NCI-H774 (cell line): ENCODE measurements at regions not wholly inside any gene's neighbourhood (a gene's known extent, or its start where the extent isn't known, plus 50 kb on each side); places are given as distances from the start of the nearest gene placed in this dataset.

Experiments used
- DNase-seq: peaks from one replicate; lab custom pipeline; 2025; lab: John Stamatoyannopoulos, UW

GRCh38 chr1:62917314-62917713 is 133.4 kb downstream of the ATG4C start:
- no peak for DNase-seq

- DNase-seq: no peak
Observed at GRCh38 chr1:62917805-62918204, 133.9 kb downstream of the ATG4C start.

DNA sequence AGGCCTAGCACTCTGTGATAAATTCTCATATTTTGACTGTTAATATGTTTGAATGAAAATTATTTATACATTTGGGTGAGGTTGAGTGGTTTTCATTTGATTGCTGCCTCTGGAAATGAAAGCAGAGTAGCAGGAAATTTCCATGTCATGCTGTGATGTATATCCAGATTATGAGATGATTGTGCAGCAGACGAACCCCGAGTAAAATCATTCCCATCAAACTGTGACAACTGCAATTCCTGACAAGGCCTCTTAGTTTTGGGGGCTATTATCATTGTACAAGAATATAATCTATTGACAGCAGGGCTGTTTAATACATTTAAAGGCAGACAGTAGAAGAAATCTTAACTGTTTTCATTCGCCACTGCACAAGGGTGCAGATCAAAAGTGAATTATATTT is 134.8 kb downstream of the ATG4C start:
- DNase-seq: no peak

DNA sequence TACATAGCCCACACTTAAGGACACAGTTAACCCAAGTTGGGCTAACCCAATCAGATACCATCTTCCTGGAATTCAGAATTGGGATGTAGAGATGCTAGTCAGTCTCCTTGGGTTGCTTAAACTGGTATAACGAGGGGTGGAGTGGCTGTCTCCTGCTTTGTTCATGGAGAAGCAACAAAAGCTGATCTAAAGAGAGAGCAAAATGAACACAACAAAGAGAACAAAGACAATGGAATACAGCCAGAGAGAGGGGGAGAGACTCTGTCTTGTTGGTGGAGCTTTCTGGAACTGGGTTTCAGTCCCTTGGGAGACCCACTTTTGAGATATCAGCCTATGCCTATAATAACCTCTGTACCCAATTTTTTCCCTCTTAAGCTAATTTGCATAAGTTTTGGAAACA is 138.1 kb downstream of the ATG4C start:
- DNase-seq: no peak

GRCh38 chr1:62924983-62925790 is 141.3 kb downstream of the ATG4C start:
- DNase-seq: no peak

DNA sequence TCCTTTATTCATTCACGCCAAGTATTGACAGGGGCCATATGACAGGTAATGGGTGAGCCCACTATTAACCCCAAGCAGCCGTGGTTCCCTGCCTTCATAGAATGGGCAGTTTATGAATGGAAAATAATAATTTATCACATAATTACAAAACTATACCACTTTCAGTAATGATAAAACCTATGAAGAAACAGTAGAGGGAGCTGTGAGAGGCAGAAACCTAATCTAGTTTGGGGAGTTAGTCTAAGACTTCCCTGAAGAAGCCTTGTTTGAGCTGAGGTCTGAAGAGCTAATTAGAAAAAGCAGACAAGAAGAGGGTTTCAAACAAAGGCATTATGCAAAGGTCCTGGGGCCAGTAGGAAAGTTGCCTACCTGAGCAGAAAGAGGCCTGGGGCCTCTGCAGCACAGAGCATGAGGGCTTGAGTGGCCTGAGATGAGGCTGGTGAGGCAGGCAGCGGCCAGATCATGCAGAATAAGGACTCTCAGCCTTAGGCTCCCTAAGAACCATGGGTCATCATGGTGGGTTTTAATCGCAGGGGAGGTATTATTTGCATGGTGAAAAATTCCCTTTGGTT is 142.8 kb downstream of the ATG4C start:
- DNase-seq: no peak

GRCh38 chr1:62928885-62929284 is 145.0 kb downstream of the ATG4C start:
- DNase-seq: no peak

DNA sequence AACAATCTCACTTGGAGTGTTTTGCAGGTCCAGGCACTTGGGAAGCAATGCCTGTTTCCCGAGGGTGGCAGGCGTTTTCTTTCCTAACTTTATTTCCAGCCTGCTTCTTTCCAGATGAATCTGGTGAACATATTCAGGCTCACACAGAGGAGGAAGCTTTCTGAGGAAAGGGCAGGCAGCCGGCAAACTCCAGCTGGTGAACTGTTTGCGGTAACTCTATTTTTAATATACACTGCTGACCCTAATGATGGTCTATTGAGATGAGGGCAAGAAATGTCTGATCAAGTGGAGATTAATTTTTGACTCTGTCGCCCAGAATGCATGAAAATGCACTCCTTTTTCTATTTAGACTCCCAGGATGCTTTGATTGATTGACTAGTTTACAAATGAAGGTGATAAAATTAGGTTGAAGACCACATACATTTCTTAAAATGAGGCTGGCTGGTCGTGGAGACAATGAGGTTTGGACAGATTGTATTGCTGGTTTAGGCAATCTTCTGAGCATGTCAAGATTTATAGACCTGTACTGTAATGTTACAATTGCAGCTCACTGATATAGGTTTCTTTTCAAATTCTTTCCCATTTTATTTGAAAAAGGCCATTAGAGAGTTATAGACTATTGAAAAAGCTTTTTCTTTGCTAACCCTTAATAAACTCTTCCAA is 153.8 kb downstream of the ATG4C start:
- DNase-seq: no peak

GRCh38 chr1:62941780-62942179 is 157.8 kb downstream of the ATG4C start:
- DNase-seq: no peak

DNA sequence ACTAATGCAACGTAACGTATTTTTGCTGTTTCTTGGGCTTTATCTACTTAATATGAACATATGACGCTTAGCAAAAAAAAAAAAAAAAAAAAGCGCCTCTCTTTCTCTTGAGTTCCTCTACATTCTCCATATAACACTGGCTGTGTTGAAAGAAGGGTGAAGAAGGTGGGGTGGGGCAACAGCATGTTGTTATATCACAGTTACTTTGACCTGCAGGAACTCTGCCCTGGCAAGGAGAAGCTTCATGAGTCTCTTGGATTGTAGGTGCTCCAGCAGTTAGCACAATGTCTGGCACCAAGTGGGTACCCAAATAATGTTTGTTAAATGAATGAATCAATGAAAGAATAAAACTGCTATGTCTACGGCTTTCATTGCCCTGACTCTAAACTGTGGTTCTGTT is 162.6 kb downstream of the ATG4C start:
- no peak for DNase-seq

GRCh38 chr1:62951428-62951827 is 167.5 kb downstream of the ATG4C start:
- no peak for DNase-seq

DNA sequence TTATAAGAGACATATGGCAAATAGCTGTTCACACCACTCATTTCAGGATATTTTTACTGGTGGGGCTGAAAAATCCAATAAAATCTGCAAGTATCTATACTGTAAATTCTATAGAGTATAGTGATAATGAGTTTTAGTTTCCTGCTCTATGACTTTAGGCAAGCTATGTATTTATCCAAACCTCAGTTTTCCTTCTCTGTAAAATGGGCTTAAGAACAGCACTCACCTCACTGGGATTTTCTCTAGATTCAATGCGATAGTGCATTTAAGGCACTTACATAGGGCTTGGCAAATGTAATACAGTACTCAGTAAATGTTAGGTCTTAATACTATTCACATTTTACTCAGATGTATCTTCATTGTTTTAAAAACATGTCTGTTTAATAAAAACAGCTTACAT is 168.7 kb downstream of the ATG4C start:
- DNase-seq: no peak

- DNase-seq: no peak
Observed at GRCh38 chr1:62953633-62954032, 169.7 kb downstream of the ATG4C start.

DNA sequence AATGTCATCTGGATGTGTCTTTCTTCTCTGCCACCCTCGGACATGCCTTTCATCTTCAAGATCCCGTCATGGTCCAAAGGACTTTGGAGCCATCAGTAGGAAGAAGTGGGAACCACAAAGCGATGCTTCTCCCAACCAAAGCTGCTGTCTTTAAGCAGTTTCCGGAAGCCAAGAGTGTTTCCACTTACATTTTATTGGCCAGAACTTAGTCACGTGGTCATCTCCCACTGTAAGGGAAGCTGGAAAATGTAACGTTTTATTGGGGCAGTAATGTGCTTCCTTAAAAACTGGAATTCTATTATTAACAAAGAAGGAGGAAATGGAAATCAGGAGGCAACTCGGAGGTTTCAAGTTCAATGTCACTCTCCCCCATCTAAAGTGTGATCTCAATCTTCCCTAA is 170.8 kb downstream of the ATG4C start:
- no peak for DNase-seq

- DNase-seq: no peak
Observed at GRCh38 chr1:62955666-62956065, 171.7 kb downstream of the ATG4C start.

DNA sequence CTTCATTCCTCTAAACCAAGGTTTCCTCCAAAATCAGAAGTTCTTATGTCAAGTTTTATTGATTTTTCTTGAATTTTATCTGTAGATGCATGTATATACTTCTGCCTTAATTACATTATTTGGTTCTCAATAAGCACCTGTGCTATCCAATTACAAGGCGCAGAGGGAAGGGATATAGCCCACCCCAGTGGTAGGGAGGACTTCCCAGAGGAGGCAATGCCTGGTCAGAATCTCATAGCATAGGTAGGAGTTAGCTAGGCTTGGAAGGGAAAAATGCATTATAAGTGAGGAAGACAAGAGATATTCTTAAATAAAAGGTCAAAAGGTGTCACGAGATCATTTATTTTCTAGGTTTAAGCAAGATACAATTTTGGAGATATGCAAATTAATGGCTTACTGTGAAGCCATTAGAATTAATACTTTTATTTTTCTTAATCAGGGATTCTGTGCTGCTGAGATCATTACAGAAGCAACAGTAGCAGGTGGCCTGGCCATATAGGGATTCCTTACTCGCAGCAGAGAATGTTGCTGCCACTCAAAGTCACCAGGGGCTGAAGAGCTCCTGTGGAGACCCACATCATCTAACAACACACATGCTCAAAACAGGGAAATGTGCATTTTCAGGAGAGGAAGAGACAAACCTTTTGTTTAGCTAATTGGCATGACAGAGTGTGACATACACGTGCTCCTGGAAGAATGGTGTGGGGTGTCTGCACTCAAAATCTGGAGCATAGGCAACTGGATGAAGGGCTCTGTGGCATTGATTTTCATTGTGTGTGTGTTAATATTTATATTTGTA is 178.3 kb downstream of the ATG4C start:
- DNase-seq: no peak

- peak; percentile 41 for DNase-seq
Observed at GRCh38 chr1:62962901-62963776, 179.2 kb downstream of the ATG4C start.

- DNase-seq: no peak
Observed at GRCh38 chr1:62964141-62964540, 180.2 kb downstream of the ATG4C start.

GRCh38 chr1:62967031-62967430 is 183.1 kb downstream of the ATG4C start:
- DNase-seq: no peak

DNA sequence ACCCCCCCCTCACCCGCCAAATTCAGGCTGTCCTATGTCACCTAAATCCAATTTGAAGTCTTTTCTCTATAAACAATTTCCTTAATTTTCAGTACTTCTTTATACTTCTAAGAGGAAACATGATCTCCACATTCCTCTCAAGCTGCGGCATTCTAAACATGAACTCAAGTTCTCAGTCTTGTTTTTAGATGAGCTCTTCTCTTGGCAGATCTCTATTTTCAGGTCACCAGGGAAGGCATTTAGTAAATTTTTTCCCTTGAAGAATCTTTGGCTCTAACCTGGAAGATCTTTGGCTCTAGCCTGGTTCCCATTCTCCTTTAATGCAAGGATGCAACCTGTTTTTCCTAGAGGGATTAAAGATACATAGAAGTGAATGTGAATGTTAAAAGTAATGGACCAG is 193.4 kb downstream of the ATG4C start:
- DNase-seq: no peak

GRCh38 chr1:62978741-62979140 is 194.8 kb downstream of the ATG4C start:
- DNase-seq: no peak

GRCh38 chr1:62981434-62981833 is 197.5 kb downstream of the ATG4C start:
- DNase-seq: no peak
